Stomach (tissue), 8 donors: ENCODE measurements at regions not wholly inside any gene's neighbourhood (a gene's known extent, or its start where the extent isn't known, plus 50 kb on each side); places are given as distances from the start of the nearest gene placed in this dataset.

Source experiments
- DNase-seq, 2 donors: peaks; one replicate each; pipeline versions ENCODE4 v3.0.0 to v3.0.0-alpha.2; 2013 to 2019
- H3K27ac ChIP-seq, 5 donors: fragments of 200-600 bp in 4 of 5; sonication (generic) in 4 of 5; one replicate each; pipeline ENCODE4 v1.5.1; 2013 to 2019; ENCODE audit warnings: mild to moderate bottlenecking in 1 of 5, moderate library complexity in 1 of 5
- H3K27me3 ChIP-seq, 3 donors: fragments of 200-600 bp; sonication (generic); one replicate each; pipeline ENCODE4 v1.5.1; 2017 to 2019; ENCODE audit warnings: mixed run types in 1 of 3
- H3K36me3 ChIP-seq, 4 donors: fragments of 200-600 bp; sonication (generic); 1 replicate in 3 of 4; 2 replicates in 1 of 4; pipeline ENCODE4 v1.5.1; 2016 to 2019
- H3K4me1 ChIP-seq, 4 donors: fragments of 200-600 bp; sonication (generic); one replicate each; pipeline ENCODE4 v1.5.1; 2016 to 2019
- H3K4me3 ChIP-seq, 4 donors: fragments of 200-600 bp; sonication (generic) in 3 of 4; one replicate each; pipeline ENCODE4 v1.5.1; 2016 to 2019; ENCODE audit warnings: mild to moderate bottlenecking in 1 of 4
- H3K9me3 ChIP-seq, 4 donors: fragments of 200-600 bp; sonication (generic); one replicate each; pipeline ENCODE4 v1.5.1; 2016 to 2019
- CTCF ChIP-seq, 7 experiments: fragments of 450-650 bp in 4 of 7; fragments of 200-600 bp in 3 of 7; sonication (generic) in 3 of 7; IDR thresholded peaks; one replicate each; pipeline ENCODE4 v1.5.1; 2016 to 2019; ENCODE audit warnings: antibody characterized with exemption in 7 of 7, control low read depth in 2 of 7, mild to moderate bottlenecking in 1 of 7
- EP300 ChIP-seq: sonication (generic); formaldehyde crosslinking; IDR thresholded peaks from one replicate; pipeline ENCODE4 v1.6.1; 2017; ENCODE audit warnings: antibody characterized with exemption
- POLR2A ChIP-seq, 4 donors: fragments of 450-650 bp; IDR thresholded peaks; one replicate each; pipeline ENCODE4 v1.6.1; 2016; ENCODE audit warnings: antibody characterized with exemption in 4 of 4, control low read depth in 2 of 4, mild to moderate bottlenecking in 1 of 4, moderate library complexity in 1 of 4
- POLR2AphosphoS5 ChIP-seq, 3 donors: sonication (generic); formaldehyde crosslinking; IDR thresholded peaks; one replicate each; pipeline ENCODE4 v1.6.1; 2016; ENCODE audit warnings: antibody characterized with exemption in 3 of 3
- WGBS, 5 donors: extraction: QIAGEN DNeasy Blood & Tissue Kit in 3 of 5; methylation state at CpG; one replicate each; pipeline versions ENCODE4 v1.1.5 to v1.1.7; 2013 to 2018; 5-methylcytosine and 5-hydroxymethylcytosine counted together
- intact Hi-C: fragments of 100-400 bp; cut with DNase I; formaldehyde crosslinking; loops from one replicate; pipeline ENCODE4 v1.15.1; 2023; ENCODE audit warnings: low total_unique reads
- donor health status: healthy with polysubstance abuse.
- donor health status: Bipolar disorder and iron deficiency.
- donor health status: healthy.

- peaks cover 0 to 29% (median 0%) of the 10 kb centered on the region in 4 donors for H3K9me3 ChIP-seq
- no peaks in the 10 kb centered on the region for H3K36me3 ChIP-seq
- H3K4me3 ChIP-seq, result no peak overlapping the region
- DNase-seq, result no peak
- H3K27ac ChIP-seq, result no peak overlapping the region
- no peaks in the 10 kb centered on the region for H3K4me1 ChIP-seq
- intact Hi-C loops, result no loop called here
- TF ChIP-seq POLR2A (IDR thresholded peaks at IDR 0.05) (no peak), CTCF (IDR thresholded peaks at IDR 0.05) (no peak), POLR2AphosphoS5 (IDR thresholded peaks at IDR 0.05) (no peak), EP300 (no peak)
- WGBS, 5 donors, result 67 to 73% (median 71%) methylated on average over 2 of the region's 2 CpGs
- H3K27me3 ChIP-seq, result no peaks in the 10 kb centered on the region
These were observed 357.8 kb downstream of the TMEM38B start for GRCh38 chr9:106052166-106052565.

GRCh38 chr9:106052735-106053134 is 358.4 kb downstream of the TMEM38B start:
- 54 to 85% (median 64%) methylated on average over 2 of the region's 2 CpGs for WGBS, 5 donors
- H3K36me3 ChIP-seq, result no peaks in the 10 kb centered on the region
- no peak for DNase-seq
- H3K27ac ChIP-seq, result no peak overlapping the region
- intact Hi-C loops, result no loop called here
- H3K4me3 ChIP-seq, result no peak overlapping the region
- TF ChIP-seq EP300 (no peak), POLR2A (IDR thresholded peaks at IDR 0.05) (no peak), POLR2AphosphoS5 (IDR thresholded peaks at IDR 0.05) (no peak), CTCF (IDR thresholded peaks at IDR 0.05) (no peak)
- no peaks in the 10 kb centered on the region for H3K27me3 ChIP-seq
- H3K9me3 ChIP-seq, result peaks cover 0 to 23% (median 0%) of the 10 kb centered on the region in 4 donors
- H3K4me1 ChIP-seq, result no peaks in the 10 kb centered on the region

- Histone ChIP-seq H3K9me3 (peaks cover 0 to 15% (median 0%) of the 10 kb centered on the region in 4 donors), H3K4me1 (no peaks in the 10 kb centered on the region), H3K36me3 (no peaks in the 10 kb centered on the region), H3K27me3 (peaks cover 0 to 3% (median 0%) of the 10 kb centered on the region in 3 donors), H3K4me3 (no peak overlapping the region), H3K27ac (no peak overlapping the region)
- intact Hi-C loops, result no loop called here
- no peak for TF ChIP-seq POLR2AphosphoS5 (IDR thresholded peaks at IDR 0.05)
- TF ChIP-seq POLR2A (IDR thresholded peaks at IDR 0.05), result no peak
- TF ChIP-seq EP300, result no peak
- TF ChIP-seq CTCF (IDR thresholded peaks at IDR 0.05), result no peak
- DNase-seq, result no peak
These were observed 362.0 kb downstream of the TMEM38B start for GRCh38 chr9:106056328-106056727.

- H3K36me3 ChIP-seq, result no peaks in the 10 kb centered on the region
- TF ChIP-seq POLR2AphosphoS5 (IDR thresholded peaks at IDR 0.05) (no peak), CTCF (IDR thresholded peaks at IDR 0.05) (no peak), POLR2A (IDR thresholded peaks at IDR 0.05) (no peak), EP300 (no peak)
- H3K9me3 ChIP-seq, result peaks cover 0 to 15% (median 0%) of the 10 kb centered on the region in 4 donors
- H3K27ac ChIP-seq, result no peak overlapping the region
- no peaks in the 10 kb centered on the region for H3K4me1 ChIP-seq
- no peak for DNase-seq
- WGBS, 5 donors, result 87 to 94% (median 89%) methylated on average over 5 to 8 of the region's 8 CpGs
- peaks cover 0 to 3% (median 0%) of the 10 kb centered on the region in 3 donors for H3K27me3 ChIP-seq
- no peak overlapping the region for H3K4me3 ChIP-seq
- intact Hi-C loops, result no loop called here
These were observed 364.1 kb downstream of the TMEM38B start for GRCh38 chr9:106058460-106058859.
